CD4-positive, alpha-beta memory T cell (primary cell): ENCODE measurements at regions not wholly inside any gene's neighbourhood (a gene's known extent, or its start where the extent isn't known, plus 50 kb on each side); places are given as distances from the start of the nearest gene placed in this dataset.

Source experiments
- CTCF ChIA-PET: fragments of 350-600 bp; sonication (Branson Sonifier 250); formaldehyde crosslinking; loops from one replicate; lab custom pipeline; 2021; ENCODE audit warnings: inconsistent platforms; ENCODE audit not compliant: partially characterized antibody; lab: Charles Lee
- POLR2A ChIA-PET: fragments of 350-600 bp; sonication (Branson Sonifier 250); formaldehyde crosslinking; loops from one replicate; lab custom pipeline; 2021; ENCODE audit not compliant: partially characterized antibody; lab: Charles Lee
- DNase-seq, 5 donors: peaks; one replicate each; pipeline versions ENCODE4 v3.0.0 to v3.0.0-alpha.2; 2020 to 2022; ENCODE audit warnings: mixed read lengths in 1 of 5
- H3K27ac ChIP-seq: one replicate; pipeline ENCODE4 v1.7.0; 2013; ENCODE audit warnings: low read depth, low read length
- H3K27me3 ChIP-seq: 2 replicates; pipeline ENCODE4 v1.7.0; 2013; ENCODE audit warnings: mild to moderate bottlenecking, low read length, moderate library complexity; ENCODE audit not compliant: insufficient read depth
- H3K36me3 ChIP-seq: 2 replicates; pipeline ENCODE4 v1.7.0; 2013; ENCODE audit warnings: mild to moderate bottlenecking, low read length, moderate library complexity; ENCODE audit not compliant: insufficient read depth
- H3K4me1 ChIP-seq: 2 replicates; pipeline ENCODE4 v1.7.0; 2013; ENCODE audit warnings: mild to moderate bottlenecking, low read length, moderate library complexity; ENCODE audit not compliant: insufficient read depth
- H3K4me3 ChIP-seq, 2 donors: one replicate each; pipeline ENCODE4 v1.7.0; 2013; ENCODE audit warnings: low read length in 2 of 2, mild to moderate bottlenecking in 1 of 2
- H3K9me3 ChIP-seq, 2 donors: one replicate each; pipeline ENCODE4 v1.7.0; 2013; ENCODE audit warnings: low read length in 2 of 2, control low read depth in 1 of 2; ENCODE audit not compliant: control insufficient read depth in 1 of 2
- H3K27ac Mint-ChIP-seq, 7 donors: one replicate each; pipeline ENCODE4 v1.8.0; 2020 to 2021; ENCODE audit warnings: mixed read lengths in 7 of 7, mild to moderate bottlenecking in 6 of 7, inconsistent platforms in 3 of 7, moderate library complexity in 3 of 7
- H3K27me3 Mint-ChIP-seq, 2 donors: one replicate each; pipeline ENCODE4 v1.8.0; 2020 to 2021; ENCODE audit warnings: mixed read lengths in 2 of 2
- H3K36me3 Mint-ChIP-seq, 2 donors: one replicate each; pipeline ENCODE4 v1.8.0; 2020 to 2021; ENCODE audit warnings: mixed read lengths in 2 of 2, inconsistent platforms in 1 of 2, mild to moderate bottlenecking in 1 of 2
- H3K4me1 Mint-ChIP-seq, 4 donors: one replicate each; pipeline ENCODE4 v1.8.0; 2020 to 2021; ENCODE audit warnings: mixed read lengths in 4 of 4, mild to moderate bottlenecking in 1 of 4
- H3K4me3 Mint-ChIP-seq, 8 donors: one replicate each; pipeline ENCODE4 v1.8.0; 2020 to 2021; ENCODE audit warnings: mixed read lengths in 8 of 8, mild to moderate bottlenecking in 7 of 8, moderate library complexity in 6 of 8, inconsistent platforms in 3 of 8
- H3K9me3 Mint-ChIP-seq, 8 donors: one replicate each; pipeline ENCODE4 v1.8.0; 2020 to 2021; ENCODE audit warnings: mixed read lengths in 8 of 8, mild to moderate bottlenecking in 5 of 8, inconsistent platforms in 3 of 8, moderate library complexity in 1 of 8
- intact Hi-C: fragments of 100-400 bp; cut with micrococcal nuclease; formaldehyde crosslinking; loops from one replicate; pipeline ENCODE4 v1.15.1; 2023

DNA sequence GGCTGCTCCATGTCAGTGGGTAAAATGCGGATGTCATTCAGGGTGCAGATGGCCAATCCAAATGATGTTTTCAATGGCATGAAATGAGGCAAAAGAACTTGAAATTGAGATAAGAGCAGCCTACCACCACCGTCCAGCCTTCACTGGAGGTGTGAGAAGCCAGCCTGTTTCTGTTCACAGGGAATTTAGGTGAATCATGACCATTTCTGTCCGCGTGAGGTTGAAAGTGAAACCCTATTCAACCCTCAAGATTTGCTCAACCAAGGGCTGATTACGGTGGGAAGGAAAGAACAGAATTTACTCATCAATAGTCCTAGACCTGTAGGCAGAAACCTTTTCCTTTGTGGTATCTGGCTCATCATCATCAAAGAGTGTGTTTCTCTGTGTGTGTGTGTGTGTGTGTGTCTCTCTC lies 370.7 kb downstream of the COG6 start:
- H3K4me3 Mint-ChIP-seq, result peak overlapping the region; percentile 61 to 91 (median 80)
- no peaks in the 10 kb centered on the region for H3K9me3 Mint-ChIP-seq
- ChIA-PET CTCF (interaction anchor here (0.9 to 3.0 kb wide), 3 partner anchors 12 to 83 kb away, joined by 3 to 10 read pairs (median 3); no protein-coding TSS in a partner anchor), POLR2A (no interaction called here)
- H3K36me3 Mint-ChIP-seq, result no peaks in the 10 kb centered on the region
- Histone ChIP-seq H3K27me3 (no peaks in the 10 kb centered on the region), H3K9me3 (no peaks in the 10 kb centered on the region), H3K4me1 (peaks cover 15% of the 10 kb centered on the region), H3K27ac (no peak overlapping the region), H3K4me3 (peak overlapping the region; percentile 7 to 50), H3K36me3 (no peaks in the 10 kb centered on the region)
- H3K27me3 Mint-ChIP-seq, result no peaks in the 10 kb centered on the region
- peaks cover 16 to 31% (median 18%) of the 10 kb centered on the region in 4 donors for H3K4me1 Mint-ChIP-seq
- peak; percentile 26 to 54 (median 40) for DNase-seq
- intact Hi-C loops, result no loop called here
- H3K27ac Mint-ChIP-seq, result peak overlapping the region; percentile 3 to 86 (median 60)

DNA sequence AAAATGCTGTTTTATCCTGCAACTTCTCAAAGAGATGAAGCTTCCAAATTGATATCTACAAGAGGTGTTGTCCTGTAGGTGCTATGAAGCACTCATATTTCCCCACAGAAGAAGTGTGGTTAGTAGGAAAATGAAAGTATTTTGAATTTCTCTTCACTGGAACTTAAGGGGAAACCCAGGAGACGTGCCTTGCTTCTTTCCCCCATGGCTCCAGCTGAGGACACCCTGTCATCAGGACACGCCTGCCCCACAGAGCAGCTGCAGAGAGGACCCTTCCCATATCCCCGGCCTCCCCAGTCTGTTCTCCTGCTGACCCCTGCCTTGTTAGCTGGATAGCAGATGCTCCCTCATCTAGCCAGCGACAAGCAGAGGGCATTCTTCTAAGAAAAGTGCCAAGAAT lies 371.3 kb downstream of the COG6 start:
- Mint-ChIP-seq H3K9me3 (no peaks in the 10 kb centered on the region), H3K27me3 (no peaks in the 10 kb centered on the region), H3K4me3 (peak overlapping the region; percentile 75 to 91 (median 82)), H3K27ac (peak overlapping the region in 6 of 7 donors; percentile 47 to 89 (median 70)), H3K4me1 (peaks cover 16 to 31% (median 18%) of the 10 kb centered on the region in 4 donors), H3K36me3 (no peaks in the 10 kb centered on the region)
- Histone ChIP-seq H3K4me3 (no peak overlapping the region), H3K27ac (no peak overlapping the region), H3K9me3 (no peaks in the 10 kb centered on the region), H3K36me3 (no peaks in the 10 kb centered on the region), H3K27me3 (no peaks in the 10 kb centered on the region), H3K4me1 (peaks cover 15% of the 10 kb centered on the region)
- intact Hi-C loops, result no loop called here
- ChIA-PET CTCF (interaction anchor here (0.9 to 3.0 kb wide), 2 partner anchors 12 to 84 kb away, joined by 3 to 10 read pairs; no protein-coding TSS in a partner anchor), POLR2A (interaction anchor here (0.8 kb wide), 1 partner anchor 527 kb away, joined by 3 read pairs; no protein-coding TSS in a partner anchor)
- DNase-seq, result peak in 3 of 5 donors; percentile 4 to 14 (median 7)

DNA sequence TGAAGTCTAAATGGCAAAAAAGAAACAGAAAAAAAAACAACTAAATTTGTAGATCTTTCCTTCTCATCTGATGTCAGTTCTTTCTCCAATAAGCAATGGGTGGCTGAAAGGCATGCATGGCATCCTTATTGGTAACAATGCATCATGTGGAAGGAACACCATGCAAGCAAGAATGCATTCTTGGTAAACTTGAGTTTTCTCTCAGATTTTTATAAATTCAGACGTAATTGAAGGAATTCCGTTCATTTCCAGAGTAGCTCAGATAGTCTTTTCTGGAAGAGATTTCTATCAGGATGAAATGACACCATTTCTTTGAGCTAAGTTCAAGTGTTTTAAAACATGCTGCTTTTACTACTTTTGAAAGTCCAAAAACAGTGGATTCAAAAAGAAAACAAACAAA lies 373.0 kb downstream of the COG6 start:
- no peak overlapping the region for H3K27ac Mint-ChIP-seq
- H3K27ac ChIP-seq, result no peak overlapping the region
- no peaks in the 10 kb centered on the region for H3K36me3 ChIP-seq
- CTCF ChIA-PET, result no interaction called here
- no peaks in the 10 kb centered on the region for H3K27me3 Mint-ChIP-seq
- no peaks in the 10 kb centered on the region for H3K27me3 ChIP-seq
- POLR2A ChIA-PET, result no interaction called here
- no peaks in the 10 kb centered on the region for H3K36me3 Mint-ChIP-seq
- peaks cover 16 to 31% (median 18%) of the 10 kb centered on the region in 4 donors for H3K4me1 Mint-ChIP-seq
- peaks cover 15% of the 10 kb centered on the region for H3K4me1 ChIP-seq
- H3K9me3 ChIP-seq, result no peaks in the 10 kb centered on the region
- no peak overlapping the region for H3K4me3 ChIP-seq
- intact Hi-C loops, result no loop called here
- no peak overlapping the region for H3K4me3 Mint-ChIP-seq
- no peak for DNase-seq
- peaks cover 0 to 2% (median 0%) of the 10 kb centered on the region in 8 donors for H3K9me3 Mint-ChIP-seq

DNA sequence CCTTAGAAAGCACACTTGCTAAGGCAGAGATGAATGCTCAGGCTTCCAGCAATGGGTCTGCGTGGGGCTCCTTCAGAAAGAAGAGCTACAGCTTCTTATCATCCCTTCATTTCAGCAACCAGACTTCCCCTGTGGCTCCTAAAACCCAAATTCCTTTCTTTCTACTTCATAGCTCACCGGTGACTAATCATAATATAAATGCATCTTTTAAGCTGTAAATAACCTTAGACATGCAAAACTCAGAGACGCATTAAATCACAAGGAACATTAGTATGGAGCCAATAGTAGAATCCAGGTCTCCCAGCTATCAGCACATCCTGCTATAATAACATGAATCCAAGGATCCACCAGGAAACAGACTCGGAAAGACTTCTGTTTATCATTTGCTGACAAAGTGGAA lies 375.6 kb downstream of the COG6 start:
- Histone ChIP-seq H3K9me3 (no peaks in the 10 kb centered on the region), H3K4me1 (peaks cover 12% of the 10 kb centered on the region), H3K27me3 (no peaks in the 10 kb centered on the region), H3K36me3 (no peaks in the 10 kb centered on the region), H3K27ac (no peak overlapping the region), H3K4me3 (no peak overlapping the region)
- intact Hi-C loops, result no loop called here
- CTCF ChIA-PET, result interaction anchor here (0.6 kb wide), 1 partner anchor 182 kb away, joined by 3 read pairs; no protein-coding TSS in a partner anchor
- POLR2A ChIA-PET, result no interaction called here
- Mint-ChIP-seq H3K36me3 (no peaks in the 10 kb centered on the region), H3K27me3 (no peaks in the 10 kb centered on the region), H3K4me3 (no peak overlapping the region), H3K4me1 (peaks cover 10 to 13% (median 11%) of the 10 kb centered on the region in 4 donors), H3K27ac (no peak overlapping the region), H3K9me3 (peaks cover 0 to 2% (median 0%) of the 10 kb centered on the region in 8 donors)
- no peak for DNase-seq

DNA sequence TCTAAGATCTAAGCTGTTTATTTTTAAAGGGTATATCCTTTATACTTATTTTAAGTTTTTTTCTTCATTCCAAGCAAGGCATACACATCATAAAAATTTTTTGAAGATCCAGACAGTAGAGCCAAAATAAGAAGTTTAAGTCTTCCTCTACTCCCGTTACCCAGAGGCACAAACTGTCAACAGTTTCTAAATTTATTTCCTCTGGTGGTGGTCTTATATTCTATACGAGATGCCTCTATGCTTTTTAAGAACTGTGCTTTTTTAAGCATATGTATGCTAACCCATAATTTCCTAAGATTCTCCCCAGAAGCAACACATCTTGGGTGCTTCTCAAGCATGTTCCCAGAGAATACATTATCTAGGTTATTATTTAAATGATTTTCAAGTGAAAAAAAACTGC lies 383.6 kb downstream of the COG6 start:
- H3K27ac ChIP-seq, result no peak overlapping the region
- intact Hi-C loops, result no loop called here
- Mint-ChIP-seq H3K4me3 (no peak overlapping the region), H3K36me3 (peaks cover 0 to 6% of the 10 kb centered on the region in 2 donors), H3K4me1 (no peaks in the 10 kb centered on the region), H3K9me3 (peaks cover 0 to 6% (median 0%) of the 10 kb centered on the region in 8 donors), H3K27ac (no peak overlapping the region), H3K27me3 (peaks cover 0 to 8% of the 10 kb centered on the region in 2 donors)
- no peak for DNase-seq
- CTCF ChIA-PET, result interaction anchor here (0.6 kb wide), 1 partner anchor 30 kb away, joined by 3 read pairs; no protein-coding TSS in a partner anchor
- H3K36me3 ChIP-seq, result no peaks in the 10 kb centered on the region
- H3K27me3 ChIP-seq, result no peaks in the 10 kb centered on the region
- no peaks in the 10 kb centered on the region for H3K9me3 ChIP-seq
- H3K4me3 ChIP-seq, result no peak overlapping the region
- no peaks in the 10 kb centered on the region for H3K4me1 ChIP-seq
- POLR2A ChIA-PET, result no interaction called here

DNA sequence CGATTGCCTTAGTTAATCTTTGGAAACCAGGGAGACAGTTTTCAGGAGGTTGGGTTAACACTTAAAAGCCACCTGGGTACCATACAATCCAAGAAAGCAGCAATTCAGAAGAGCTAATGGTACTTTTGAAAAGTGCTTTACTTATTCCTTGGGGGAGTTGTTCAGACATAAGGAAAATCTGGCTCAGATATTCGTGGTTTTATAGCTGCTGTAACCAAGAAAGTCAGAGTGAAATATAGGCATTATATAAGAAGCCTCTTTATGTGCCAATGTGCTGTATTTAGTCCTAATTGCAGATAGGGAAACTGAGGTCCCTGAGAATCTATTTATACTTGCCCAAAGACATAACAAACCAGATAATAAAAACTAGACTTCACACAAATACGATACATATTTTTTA lies 387.5 kb downstream of the COG6 start:
- Histone ChIP-seq H3K27ac (no peak overlapping the region), H3K36me3 (no peaks in the 10 kb centered on the region), H3K4me3 (no peak overlapping the region), H3K27me3 (no peaks in the 10 kb centered on the region), H3K4me1 (no peaks in the 10 kb centered on the region), H3K9me3 (no peaks in the 10 kb centered on the region)
- Mint-ChIP-seq H3K36me3 (peaks cover 0 to 6% of the 10 kb centered on the region in 2 donors), H3K9me3 (peaks cover 0 to 3% (median 0%) of the 10 kb centered on the region in 8 donors), H3K27ac (no peak overlapping the region), H3K27me3 (peaks cover 6 to 11% of the 10 kb centered on the region in 2 donors), H3K4me1 (no peaks in the 10 kb centered on the region), H3K4me3 (no peak overlapping the region)
- CTCF ChIA-PET, result no interaction called here
- intact Hi-C loops, result no loop called here
- POLR2A ChIA-PET, result no interaction called here
- no peak for DNase-seq

DNA sequence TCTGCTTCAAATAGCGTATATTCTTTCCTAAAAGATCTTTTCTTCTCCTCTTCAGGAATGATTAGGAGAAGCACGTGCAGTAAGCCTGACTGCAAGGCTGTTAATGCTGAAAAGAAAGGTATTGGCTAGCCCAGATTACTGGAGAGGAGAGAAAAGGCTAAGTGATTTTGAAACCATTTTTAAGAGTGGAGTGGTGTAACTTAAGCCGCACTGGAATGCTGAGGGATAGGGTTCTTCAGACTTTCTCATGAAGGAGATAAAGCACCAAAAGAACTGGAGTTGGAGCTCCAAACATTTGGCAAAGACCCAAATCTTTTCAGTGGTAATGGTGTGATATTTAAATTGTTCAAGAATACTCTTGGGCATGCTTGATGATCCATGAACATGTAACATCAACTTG lies 388.3 kb downstream of the COG6 start:
- Mint-ChIP-seq H3K27ac (no peak overlapping the region), H3K4me3 (no peak overlapping the region), H3K36me3 (peaks cover 0 to 6% of the 10 kb centered on the region in 2 donors), H3K4me1 (no peaks in the 10 kb centered on the region), H3K27me3 (peaks cover 6 to 11% of the 10 kb centered on the region in 2 donors), H3K9me3 (no peaks in the 10 kb centered on the region)
- Histone ChIP-seq H3K4me1 (no peaks in the 10 kb centered on the region), H3K36me3 (no peaks in the 10 kb centered on the region), H3K9me3 (no peaks in the 10 kb centered on the region), H3K27ac (no peak overlapping the region), H3K4me3 (no peak overlapping the region), H3K27me3 (no peaks in the 10 kb centered on the region)
- CTCF ChIA-PET, result no interaction called here
- intact Hi-C loops, result no loop called here
- DNase-seq, result no peak
- POLR2A ChIA-PET, result no interaction called here
